Ovary (tissue), 7 donors: ENCODE measurements at regions not wholly inside any gene's neighbourhood (a gene's known extent, or its start where the extent isn't known, plus 50 kb on each side); places are given as distances from the start of the nearest gene placed in this dataset.
"Not testable (repeated sequence)": the region's sequence is repeated elsewhere in the genome, so short reads cannot be mapped to it uniquely, and the experiment has no call there.

Experiments used
- DNase-seq, 5 donors: peaks; one replicate each; pipeline ENCODE4 v3.0.0-alpha.2; 2019 to 2020
- H3K27ac ChIP-seq, 2 donors: fragments of 200-600 bp; one replicate each; pipeline versions ENCODE4 v1.5.1 to v1.8.0; 2019 to 2022
- H3K27me3 ChIP-seq: fragments of 200-600 bp; one replicate; pipeline ENCODE4 v1.8.0; 2022
- H3K36me3 ChIP-seq: fragments of 200-600 bp; sonication (generic); one replicate; pipeline ENCODE4 v1.5.1; 2019
- H3K4me1 ChIP-seq: one replicate; pipeline ENCODE4 v1.8.1; 2013; ENCODE audit warnings: mild to moderate bottlenecking, moderate library complexity; ENCODE audit not compliant: insufficient read depth
- H3K4me3 ChIP-seq: fragments of 200-600 bp; sonication (generic); one replicate; pipeline ENCODE4 v1.5.1; 2017
- H3K9me3 ChIP-seq, 2 donors: fragments of 200-600 bp in 1 of 2; sonication (generic) in 1 of 2; one replicate each; pipeline versions ENCODE4 v1.5.1 to v1.8.1; 2013 to 2019; ENCODE audit warnings: mild to moderate bottlenecking in 1 of 2, moderate library complexity in 1 of 2
- CTCF ChIP-seq, 3 donors: fragments of 450-650 bp in 2 of 3; fragments of 200-600 bp in 1 of 3; IDR thresholded peaks; one replicate each; pipeline versions ENCODE4 v1.5.1 to v1.8.0; 2016 to 2022; ENCODE audit warnings: antibody characterized with exemption in 3 of 3, mild to moderate bottlenecking in 1 of 3
- EP300 ChIP-seq: sonication (generic); formaldehyde crosslinking; IDR thresholded peaks from one replicate; pipeline ENCODE4 v1.6.1; 2017; ENCODE audit warnings: antibody characterized with exemption
- POLR2A ChIP-seq: fragments of 450-650 bp; IDR thresholded peaks from one replicate; pipeline ENCODE4 v1.6.1; 2017; ENCODE audit warnings: antibody characterized with exemption, mild to moderate bottlenecking, moderate library complexity
- WGBS, 3 donors: extraction: QIAGEN DNeasy Blood & Tissue Kit in 1 of 3; methylation state at CpG; one replicate each; pipeline versions ENCODE4 v1.1.5 to v1.1.7; 2013 to 2017; 5-methylcytosine and 5-hydroxymethylcytosine counted together
- intact Hi-C, 4 donors: fragments of 100-400 bp; cut with DNase I; formaldehyde crosslinking; loops; one replicate each; pipeline versions ENCODE4 v1.11.0 to v1.15.1; 2022 to 2023
- donor health status: DM: no; HTN: no; CAD: no; lungs with moderate emphysema.
- donor health status: DM: no; HTN: no; CAD: no.
- donor health status: Bipolar disorder and iron deficiency.
- donor health status: DM: no; HTN: no; CAD: no.
- donor health status: DM: yes; HTN: yes; CAD: no.

GRCh38 chr16:26715969-26716368, 350.8 kb upstream of the C16orf82 start:
- intact Hi-C loops: no loop called here
- no peak overlapping the region for H3K27ac ChIP-seq
- no peaks in the 10 kb centered on the region for H3K9me3 ChIP-seq
- no peaks in the 10 kb centered on the region for H3K27me3 ChIP-seq
- TF ChIP-seq POLR2A (no peak), CTCF (IDR thresholded peaks at IDR 0.05) (no peak), EP300 (no peak)
- WGBS, 3 donors: 69 to 92% (median 86%) methylated on average over 1 of the region's 1 CpG
- H3K4me3 ChIP-seq: no peak overlapping the region
- H3K36me3 ChIP-seq: no peaks in the 10 kb centered on the region
- no peaks in the 10 kb centered on the region for H3K4me1 ChIP-seq
- DNase-seq: no peak

- no peak for DNase-seq
- Histone ChIP-seq H3K4me1 (no peaks in the 10 kb centered on the region), H3K9me3 (no peaks in the 10 kb centered on the region), H3K27me3 (no peaks in the 10 kb centered on the region), H3K4me3 (no peak overlapping the region), H3K36me3 (no peaks in the 10 kb centered on the region), H3K27ac (no peak overlapping the region)
- intact Hi-C loops: no loop called here
- TF ChIP-seq POLR2A: no peak
- no peak for TF ChIP-seq EP300
- TF ChIP-seq CTCF (IDR thresholded peaks at IDR 0.05): no peak
- WGBS, 3 donors: 63 to 70% (median 64%) methylated on average over 5 of the region's 5 CpGs
Observed at GRCh38 chr16:26717826-26718225, 348.9 kb upstream of the C16orf82 start.

GRCh38 chr16:26721290-26721689, 345.4 kb upstream of the C16orf82 start:
- H3K27me3 ChIP-seq: no peaks in the 10 kb centered on the region
- TF ChIP-seq CTCF (IDR thresholded peaks at IDR 0.05) (no peak), EP300 (no peak), POLR2A (no peak)
- intact Hi-C loops: no loop called here
- H3K9me3 ChIP-seq: no peaks in the 10 kb centered on the region
- no peak overlapping the region for H3K27ac ChIP-seq
- H3K36me3 ChIP-seq: no peaks in the 10 kb centered on the region
- no peak overlapping the region for H3K4me3 ChIP-seq
- WGBS, 3 donors: 72 to 79% (median 73%) methylated on average over 6 of the region's 6 CpGs
- no peak for DNase-seq
- H3K4me1 ChIP-seq: no peaks in the 10 kb centered on the region

- H3K27me3 ChIP-seq, intact Hi-C loops, DNase-seq: not testable (repeated sequence)
Observed at GRCh38 chr16:26721957-26722356, 344.8 kb upstream of the C16orf82 start.

GRCh38 chr16:26724189-26724588, 342.5 kb upstream of the C16orf82 start:
- Histone ChIP-seq H3K27ac (no peak overlapping the region), H3K36me3 (no peaks in the 10 kb centered on the region), H3K4me1 (no peaks in the 10 kb centered on the region), H3K4me3 (no peak overlapping the region), H3K27me3 (no peaks in the 10 kb centered on the region), H3K9me3 (no peaks in the 10 kb centered on the region)
- WGBS, 3 donors: 24 to 40% (median 30%) methylated on average over 8 of the region's 8 CpGs
- TF ChIP-seq CTCF (IDR thresholded peaks at IDR 0.05): no peak
- no peak for TF ChIP-seq POLR2A
- no peak for TF ChIP-seq EP300
- no peak for DNase-seq
- intact Hi-C loops: no loop called here

More at GRCh38 chr16:26721957-26722356, 344.8 kb upstream of the C16orf82 start:
- H3K4me1 ChIP-seq, H3K4me3 ChIP-seq, H3K27ac ChIP-seq, H3K9me3 ChIP-seq, H3K36me3 ChIP-seq: not testable (repeated sequence)
- 94 to 98% (median 96%) methylated on average over 3 of the region's 3 CpGs for WGBS, 3 donors
